ENCODE measurements at regions not wholly inside any gene's neighbourhood (a gene's known extent, or its start where the extent isn't known, plus 50 kb on each side); places are given as distances from the start of the nearest gene placed in this dataset.

GRCh38 chr9:85204176-85204575 lies 534.6 kb downstream of the NTRK2 start:
- H3K27ac ChIP-seq: no peak overlapping the region
- DNase-seq (ENCODE audit: low spot score in 2 of 2): no peak
- H3K4me3 ChIP-seq: no peak overlapping the region
- H3K36me3 ChIP-seq: no peaks in the 10 kb centered on the region
- no peaks in the 10 kb centered on the region for H3K9me3 ChIP-seq
- no peaks in the 10 kb centered on the region for H3K27me3 ChIP-seq
- peaks cover 6% of the 10 kb centered on the region for H3K4me1 ChIP-seq
- 81% methylated on average over 3 of the region's 3 CpGs for WGBS
- TF ChIP-seq EP300 (IDR thresholded peaks at IDR 0.05) (no peak), POLR2AphosphoS5 (IDR thresholded peaks at IDR 0.05) (no peak), CTCF (IDR thresholded peaks at IDR 0.05) (no peak), POLR2A (IDR thresholded peaks at IDR 0.05) (no peak)

DNA sequence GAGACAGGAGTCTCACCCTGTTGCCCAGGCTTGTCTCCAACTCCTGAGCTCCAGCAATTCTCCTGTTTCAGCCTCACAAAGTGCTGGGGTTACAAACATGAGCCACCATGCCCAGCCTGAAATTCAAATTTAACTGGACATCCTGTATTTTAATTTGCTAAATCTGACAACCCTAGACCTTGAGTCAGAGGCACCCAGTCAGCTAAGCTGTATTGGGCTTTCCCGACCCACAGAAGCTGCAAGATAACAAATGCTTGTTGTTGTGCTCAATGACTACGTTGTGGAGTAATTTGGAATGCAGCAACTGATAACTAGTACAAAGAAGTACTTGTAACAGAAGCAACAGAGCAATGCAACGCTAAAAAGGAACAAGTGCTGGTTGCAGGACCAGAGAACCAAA lies 533.1 kb downstream of the NTRK2 start:
- H3K27me3 ChIP-seq: no peaks in the 10 kb centered on the region
- WGBS: 55% methylated on average over 3 of the region's 3 CpGs
- no peak overlapping the region for H3K27ac ChIP-seq
- no peak overlapping the region for H3K4me3 ChIP-seq
- H3K9me3 ChIP-seq: no peaks in the 10 kb centered on the region
- TF ChIP-seq POLR2AphosphoS5 (IDR thresholded peaks at IDR 0.05) (no peak), CTCF (IDR thresholded peaks at IDR 0.05) (no peak), EP300 (IDR thresholded peaks at IDR 0.05) (no peak), POLR2A (IDR thresholded peaks at IDR 0.05) (no peak)
- H3K36me3 ChIP-seq: no peaks in the 10 kb centered on the region
- DNase-seq (ENCODE audit: low spot score in 2 of 2): no peak
- peaks cover 6% of the 10 kb centered on the region for H3K4me1 ChIP-seq

GRCh38 chr9:85200726-85201404 lies 531.3 kb downstream of the NTRK2 start:
- no peaks in the 10 kb centered on the region for H3K36me3 ChIP-seq
- H3K27ac ChIP-seq: no peak overlapping the region
- 52% methylated on average over 3 of the region's 3 CpGs for WGBS
- DNase-seq (ENCODE audit: low spot score in 2 of 2): no peak
- H3K4me3 ChIP-seq: no peak overlapping the region
- TF ChIP-seq POLR2A (IDR thresholded peaks at IDR 0.05) (no peak), EP300 (IDR thresholded peaks at IDR 0.05) (no peak), CTCF (IDR thresholded peaks at IDR 0.05) (no peak), POLR2AphosphoS5 (IDR thresholded peaks at IDR 0.05) (no peak)
- no peaks in the 10 kb centered on the region for H3K27me3 ChIP-seq
- H3K9me3 ChIP-seq: no peaks in the 10 kb centered on the region
- H3K4me1 ChIP-seq: peaks cover 6% of the 10 kb centered on the region

DNA sequence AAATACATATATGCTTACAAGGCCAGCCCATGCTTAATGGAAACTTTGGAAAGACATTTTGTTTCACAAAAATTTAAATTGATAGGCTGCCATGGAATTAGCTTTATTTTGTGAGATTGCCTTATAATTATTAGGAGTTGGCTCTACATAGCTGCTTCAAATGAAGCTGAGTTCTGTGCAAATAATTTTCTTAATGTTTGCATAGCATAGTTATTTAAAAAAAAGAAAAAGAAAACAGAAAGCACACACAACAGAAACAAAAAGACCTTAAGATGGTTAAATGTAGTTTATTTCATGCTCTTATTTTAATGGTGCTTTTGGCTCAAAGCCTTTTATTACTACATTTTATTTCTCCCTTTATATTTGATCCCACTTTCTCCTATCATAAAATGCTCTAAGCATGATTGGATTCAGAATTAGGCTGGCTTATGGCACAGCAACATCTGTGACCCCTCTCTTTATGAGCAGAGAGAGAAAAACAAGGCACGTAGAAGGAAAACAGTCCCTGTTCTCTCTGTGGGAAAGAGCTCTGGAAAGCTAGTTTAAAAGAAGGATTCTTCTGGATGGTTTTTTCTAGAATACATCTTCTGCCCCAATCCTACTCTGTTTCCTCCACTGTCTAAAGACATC lies 530.5 kb downstream of the NTRK2 start:
- no peaks in the 10 kb centered on the region for H3K27me3 ChIP-seq
- no peaks in the 10 kb centered on the region for H3K9me3 ChIP-seq
- no peak overlapping the region for H3K4me3 ChIP-seq
- no peak overlapping the region for H3K27ac ChIP-seq
- peaks cover 6% of the 10 kb centered on the region for H3K4me1 ChIP-seq
- H3K36me3 ChIP-seq: no peaks in the 10 kb centered on the region
- TF ChIP-seq POLR2A (IDR thresholded peaks at IDR 0.05) (no peak), EP300 (IDR thresholded peaks at IDR 0.05) (no peak), POLR2AphosphoS5 (IDR thresholded peaks at IDR 0.05) (no peak), CTCF (IDR thresholded peaks at IDR 0.05) (no peak)
- 68% methylated on average over 1 of the region's 1 CpG for WGBS
- no peak for DNase-seq (ENCODE audit: low spot score in 2 of 2)

DNA sequence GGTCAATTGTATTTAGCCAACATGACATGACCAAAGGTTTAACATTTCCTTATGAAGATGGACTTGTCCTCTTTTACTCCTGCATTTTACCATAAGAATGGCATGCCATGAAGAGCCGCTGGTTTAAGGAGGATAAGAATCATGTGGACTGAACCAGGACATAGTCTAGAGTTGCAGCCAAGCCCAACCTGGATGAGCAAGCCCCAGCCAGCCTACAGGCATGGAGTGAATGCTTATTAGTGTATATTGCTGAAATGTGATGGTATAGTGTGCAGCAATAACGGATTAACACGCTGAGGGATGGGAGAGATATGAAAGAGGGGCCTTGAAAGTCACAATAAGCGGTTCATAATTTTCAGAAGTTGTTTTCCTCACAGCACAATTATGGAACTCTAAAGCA lies 523.2 kb downstream of the NTRK2 start:
- TF ChIP-seq EP300 (IDR thresholded peaks at IDR 0.05): no peak
- TF ChIP-seq POLR2A (IDR thresholded peaks at IDR 0.05): no peak
- WGBS: 69% methylated on average over 4 of the region's 4 CpGs
- no peaks in the 10 kb centered on the region for H3K36me3 ChIP-seq
- no peaks in the 10 kb centered on the region for H3K27me3 ChIP-seq
- H3K4me3 ChIP-seq: no peak overlapping the region
- H3K4me1 ChIP-seq: no peaks in the 10 kb centered on the region
- no peak overlapping the region for H3K27ac ChIP-seq
- DNase-seq (ENCODE audit: low spot score in 2 of 2): no peak
- H3K9me3 ChIP-seq: no peaks in the 10 kb centered on the region
